ENCODE measurements at regions not wholly inside any gene's neighbourhood (a gene's known extent, or its start where the extent isn't known, plus 50 kb on each side); places are given as distances from the start of the nearest gene placed in this dataset.

DNA sequence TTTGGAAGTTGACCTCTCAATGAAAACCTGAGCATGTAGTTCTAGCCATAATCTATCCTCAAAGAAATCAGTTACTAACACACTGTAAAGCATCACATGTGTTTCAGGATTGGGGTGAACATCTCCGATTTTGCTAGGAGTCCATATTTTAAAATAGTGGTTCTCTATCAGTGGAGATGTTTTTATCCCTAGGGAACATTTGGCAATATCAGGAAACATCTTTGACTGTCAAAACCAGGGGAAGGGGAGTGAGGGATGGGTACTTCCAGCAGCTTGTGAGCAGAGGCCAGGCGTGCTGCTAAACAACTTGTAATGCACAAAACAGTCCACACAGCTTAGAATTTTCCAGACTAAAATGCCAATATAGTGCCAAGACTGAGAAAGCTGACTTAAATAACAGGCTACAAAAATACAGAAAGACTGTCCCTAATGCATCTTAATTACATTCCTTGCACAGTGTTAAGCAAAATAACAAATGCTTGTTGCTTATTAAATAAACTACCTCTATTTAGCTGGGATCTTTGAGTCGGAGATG is 120.9 kb downstream of the CRPPA start:
- Mint-ChIP-seq H3K27ac (no peak overlapping the region), H3K4me1 (ENCODE audit: low read depth) (peaks cover 1% of the 10 kb centered on the region), H3K27me3 (no peaks in the 10 kb centered on the region), H3K9me3 (no peaks in the 10 kb centered on the region), H3K4me3 (no peak overlapping the region), H3K36me3 (ENCODE audit: low read depth) (no peaks in the 10 kb centered on the region)
- DNase-seq, result no peak

DNA sequence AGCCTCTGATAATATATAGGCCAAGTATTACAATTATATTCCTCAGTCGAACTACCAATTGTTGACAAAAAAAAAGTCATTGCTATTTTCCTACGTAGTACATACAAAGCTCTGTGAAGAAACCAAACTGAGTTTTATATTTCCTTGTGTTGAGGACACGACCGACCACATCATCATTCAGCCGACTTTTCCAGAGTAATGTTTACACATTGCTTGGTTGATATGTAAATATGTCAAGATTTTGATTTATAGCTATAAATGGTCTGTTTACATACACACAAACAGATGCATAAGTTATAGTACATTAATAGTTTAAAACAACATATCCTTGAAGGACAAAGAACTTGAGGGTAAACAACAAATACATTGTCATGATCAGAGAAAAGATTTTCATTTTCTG is 121.5 kb downstream of the CRPPA start:
- DNase-seq, result no peak
- peaks cover 1% of the 10 kb centered on the region for H3K4me1 Mint-ChIP-seq (ENCODE audit: low read depth)
- H3K27ac Mint-ChIP-seq, result no peak overlapping the region
- no peaks in the 10 kb centered on the region for H3K9me3 Mint-ChIP-seq
- H3K36me3 Mint-ChIP-seq (ENCODE audit: low read depth), result no peaks in the 10 kb centered on the region
- no peaks in the 10 kb centered on the region for H3K27me3 Mint-ChIP-seq
- no peak overlapping the region for H3K4me3 Mint-ChIP-seq

DNA sequence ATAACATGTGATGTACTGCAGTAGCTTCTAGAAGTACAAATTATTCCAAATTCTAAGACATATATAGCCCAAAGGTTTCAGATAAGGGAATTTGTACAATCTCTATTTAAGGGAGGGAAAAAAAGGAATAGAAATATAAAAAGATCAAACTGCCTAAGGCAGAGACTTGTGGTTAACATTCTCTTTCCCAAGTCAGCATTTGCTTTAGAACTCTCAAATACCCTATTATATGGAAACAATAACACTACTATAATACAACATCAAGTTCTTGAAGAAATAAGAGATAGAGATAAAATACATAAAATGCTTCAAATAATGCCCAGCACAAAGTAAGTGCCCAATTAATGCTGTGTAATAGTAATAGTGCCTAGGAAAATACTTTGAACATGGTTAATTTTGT is 123.1 kb downstream of the CRPPA start:
- Mint-ChIP-seq H3K27ac (no peak overlapping the region), H3K4me1 (ENCODE audit: low read depth) (peaks cover 1% of the 10 kb centered on the region), H3K4me3 (no peak overlapping the region), H3K36me3 (ENCODE audit: low read depth) (no peaks in the 10 kb centered on the region), H3K27me3 (no peaks in the 10 kb centered on the region), H3K9me3 (no peaks in the 10 kb centered on the region)
- DNase-seq, result no peak

DNA sequence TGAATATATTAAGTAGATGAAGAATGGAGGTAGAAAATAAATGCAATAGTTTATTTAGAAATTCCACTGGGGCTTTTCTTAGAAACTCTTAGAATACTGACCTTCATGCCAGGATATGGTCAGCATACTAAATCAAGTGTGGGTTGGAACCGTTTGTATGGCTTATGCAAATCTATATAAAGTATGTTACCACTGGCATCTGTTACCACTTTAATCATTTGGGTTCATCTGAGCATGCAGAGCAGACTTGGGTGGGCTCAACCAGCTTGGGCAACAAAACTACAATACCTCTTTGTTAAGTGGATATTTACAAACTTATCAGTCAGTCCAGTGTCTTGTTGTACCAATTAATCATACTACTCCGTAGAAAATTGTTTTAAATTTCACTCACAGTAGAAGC is 125.8 kb downstream of the CRPPA start:
- Mint-ChIP-seq H3K4me1 (ENCODE audit: low read depth) (no peaks in the 10 kb centered on the region), H3K27ac (no peak overlapping the region), H3K36me3 (ENCODE audit: low read depth) (no peaks in the 10 kb centered on the region), H3K9me3 (no peaks in the 10 kb centered on the region), H3K27me3 (no peaks in the 10 kb centered on the region), H3K4me3 (no peak overlapping the region)
- DNase-seq, result no peak

DNA sequence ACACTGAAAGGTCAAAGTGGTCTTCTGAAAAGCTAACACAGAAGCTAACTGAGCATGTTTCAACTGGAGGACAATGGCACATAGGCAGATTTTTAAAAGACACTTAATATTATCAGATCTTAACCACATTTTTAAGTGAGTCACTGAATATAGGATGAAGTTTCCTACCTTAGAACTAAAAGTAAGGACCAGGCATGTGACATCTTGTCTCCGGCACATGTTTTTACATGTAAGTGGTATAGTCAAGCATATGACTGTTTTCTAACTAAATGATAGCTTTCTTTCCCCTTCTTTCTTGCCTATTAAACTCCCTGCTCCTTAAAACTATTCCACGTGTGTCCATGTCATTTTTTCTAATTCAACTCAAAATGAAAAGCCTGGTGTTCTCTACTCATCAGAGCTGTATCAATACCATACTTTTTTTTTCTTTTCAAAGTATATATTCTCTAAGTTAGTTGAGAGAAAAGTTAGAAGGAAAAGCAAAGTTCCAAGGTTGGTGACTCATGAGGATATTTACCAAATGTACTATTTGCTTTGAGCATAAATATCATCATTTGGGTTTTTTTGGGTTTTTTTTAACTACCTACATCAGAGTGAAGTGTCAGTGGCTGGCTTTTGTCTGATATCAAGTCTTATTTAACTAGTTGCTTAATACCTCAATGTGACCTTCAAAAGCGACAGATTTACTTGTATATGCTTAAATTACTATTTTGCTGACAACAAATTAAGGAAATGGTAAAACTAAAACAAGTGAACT is 127.5 kb downstream of the CRPPA start:
- Mint-ChIP-seq H3K9me3 (no peaks in the 10 kb centered on the region), H3K4me3 (no peak overlapping the region), H3K36me3 (ENCODE audit: low read depth) (no peaks in the 10 kb centered on the region), H3K27ac (no peak overlapping the region), H3K4me1 (ENCODE audit: low read depth) (no peaks in the 10 kb centered on the region), H3K27me3 (no peaks in the 10 kb centered on the region)
- DNase-seq, result no peak

DNA sequence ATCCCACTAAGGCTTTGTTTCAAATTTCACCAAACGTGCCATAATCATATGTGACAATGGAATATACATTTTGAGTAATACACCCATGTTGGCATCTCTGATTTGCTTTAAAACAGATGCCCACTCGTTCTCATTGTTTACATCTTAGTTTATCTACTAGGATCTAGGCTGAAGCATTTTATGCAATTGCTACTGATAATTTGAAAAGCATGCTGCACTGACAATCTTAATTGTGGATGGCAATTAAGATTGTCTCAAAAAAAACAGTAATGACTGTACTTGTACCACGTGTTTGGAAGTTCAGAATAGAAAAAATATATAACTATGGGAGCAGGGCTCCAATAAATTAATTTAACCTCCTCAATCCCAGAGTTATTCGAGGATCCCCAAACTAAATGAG is 136.8 kb downstream of the CRPPA start:
- no peaks in the 10 kb centered on the region for H3K4me1 Mint-ChIP-seq (ENCODE audit: low read depth)
- H3K4me3 Mint-ChIP-seq, result no peak overlapping the region
- H3K27me3 Mint-ChIP-seq, result no peaks in the 10 kb centered on the region
- H3K36me3 Mint-ChIP-seq (ENCODE audit: low read depth), result no peaks in the 10 kb centered on the region
- H3K9me3 Mint-ChIP-seq, result no peaks in the 10 kb centered on the region
- no peak overlapping the region for H3K27ac Mint-ChIP-seq
- DNase-seq, result no peak

DNA sequence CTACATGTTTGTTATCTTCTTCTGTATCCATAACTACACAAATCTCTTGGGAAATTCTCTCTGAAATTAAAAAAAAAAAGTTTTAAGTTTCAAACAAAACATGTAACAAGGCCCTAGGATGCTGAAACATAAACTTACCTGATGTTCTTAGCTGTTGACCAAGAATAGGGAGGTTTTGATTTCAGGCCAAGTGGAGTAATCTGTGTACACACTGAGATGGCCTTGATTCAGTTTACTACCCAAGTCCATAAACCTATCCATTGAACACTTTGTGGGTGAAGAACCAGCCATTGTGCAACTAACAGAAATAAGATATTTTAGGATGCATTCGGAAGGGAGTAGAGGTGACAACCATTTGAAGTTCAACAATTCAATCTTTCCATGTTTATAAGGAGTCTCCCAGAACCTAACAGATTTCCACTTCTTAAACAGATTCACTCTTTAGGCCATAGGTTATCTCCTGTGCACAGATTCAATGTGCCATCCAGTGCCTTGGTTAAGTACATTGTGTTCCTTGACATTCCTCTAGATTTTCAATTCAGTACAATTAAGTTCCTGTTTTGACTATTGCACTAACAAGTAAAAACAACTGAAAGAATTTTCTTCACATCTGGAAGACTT is 143.1 kb downstream of the CRPPA start:
- H3K9me3 Mint-ChIP-seq, result no peaks in the 10 kb centered on the region
- no peaks in the 10 kb centered on the region for H3K4me1 Mint-ChIP-seq (ENCODE audit: low read depth)
- DNase-seq, result no peak
- H3K36me3 Mint-ChIP-seq (ENCODE audit: low read depth), result no peaks in the 10 kb centered on the region
- no peak overlapping the region for H3K4me3 Mint-ChIP-seq
- no peaks in the 10 kb centered on the region for H3K27me3 Mint-ChIP-seq
- H3K27ac Mint-ChIP-seq, result no peak overlapping the region

DNA sequence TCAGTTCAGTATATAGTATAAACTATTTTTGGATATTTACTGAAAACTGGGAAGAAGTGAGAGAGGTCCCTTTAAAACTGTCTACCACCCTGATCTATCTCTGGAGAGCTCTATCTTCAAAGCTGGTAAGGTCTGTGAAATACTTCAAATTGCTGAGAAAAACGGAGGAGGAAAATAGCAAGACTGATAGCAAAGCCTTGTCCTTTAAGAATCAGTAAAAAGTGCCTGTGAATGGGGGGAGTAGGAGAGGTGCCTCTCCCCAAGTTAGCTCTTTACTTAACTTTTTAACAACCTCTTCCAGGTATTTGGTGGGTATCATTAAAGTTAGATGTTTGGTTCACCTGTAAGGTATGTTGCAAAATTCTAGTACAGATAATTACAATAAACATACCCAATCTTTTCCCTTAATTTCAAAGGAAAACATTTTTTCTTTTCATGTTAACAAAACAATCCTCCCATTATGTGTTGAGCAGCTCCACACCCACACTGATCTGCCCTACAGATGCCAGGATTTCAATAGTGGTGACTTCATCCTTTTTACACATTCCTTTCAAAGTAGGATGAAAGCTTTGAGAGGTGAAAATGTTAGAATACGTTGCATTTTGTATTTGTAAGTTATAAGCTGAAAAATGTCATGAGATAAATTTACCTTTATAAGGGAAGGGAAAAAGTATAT is 149.2 kb downstream of the CRPPA start:
- Mint-ChIP-seq H3K4me3 (no peak overlapping the region), H3K4me1 (ENCODE audit: low read depth) (no peaks in the 10 kb centered on the region), H3K27me3 (no peaks in the 10 kb centered on the region), H3K36me3 (ENCODE audit: low read depth) (no peaks in the 10 kb centered on the region), H3K27ac (no peak overlapping the region), H3K9me3 (no peaks in the 10 kb centered on the region)
- no peak for DNase-seq

DNA sequence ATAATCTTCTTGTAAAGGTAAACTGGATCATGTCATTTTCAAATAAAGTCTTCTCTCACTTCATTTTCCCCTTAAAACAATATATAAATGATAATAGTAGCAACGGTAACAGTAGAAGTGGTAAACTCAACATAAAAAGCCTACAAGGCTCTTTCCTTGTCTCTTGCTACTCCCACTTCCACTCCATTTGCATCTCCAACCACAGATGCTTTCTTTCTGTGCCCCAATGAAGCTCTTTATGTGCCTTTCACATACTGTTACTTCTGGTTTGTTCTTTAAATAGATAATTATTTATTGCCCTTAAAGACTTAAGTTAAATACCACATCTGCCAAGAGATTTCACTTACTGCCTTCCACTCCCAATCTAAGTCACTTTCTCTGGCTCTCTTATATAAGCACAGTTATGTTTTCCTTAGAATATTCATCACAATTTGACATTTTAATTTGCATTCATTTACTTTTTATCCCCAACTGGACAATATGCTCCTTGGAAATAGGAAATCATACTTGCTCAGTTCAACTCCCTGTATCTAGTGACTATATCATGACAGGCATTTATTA is 149.9 kb downstream of the CRPPA start:
- Mint-ChIP-seq H3K9me3 (no peaks in the 10 kb centered on the region), H3K27me3 (no peaks in the 10 kb centered on the region), H3K4me3 (no peak overlapping the region), H3K4me1 (ENCODE audit: low read depth) (no peaks in the 10 kb centered on the region), H3K27ac (no peak overlapping the region), H3K36me3 (ENCODE audit: low read depth) (no peaks in the 10 kb centered on the region)
- no peak for DNase-seq

DNA sequence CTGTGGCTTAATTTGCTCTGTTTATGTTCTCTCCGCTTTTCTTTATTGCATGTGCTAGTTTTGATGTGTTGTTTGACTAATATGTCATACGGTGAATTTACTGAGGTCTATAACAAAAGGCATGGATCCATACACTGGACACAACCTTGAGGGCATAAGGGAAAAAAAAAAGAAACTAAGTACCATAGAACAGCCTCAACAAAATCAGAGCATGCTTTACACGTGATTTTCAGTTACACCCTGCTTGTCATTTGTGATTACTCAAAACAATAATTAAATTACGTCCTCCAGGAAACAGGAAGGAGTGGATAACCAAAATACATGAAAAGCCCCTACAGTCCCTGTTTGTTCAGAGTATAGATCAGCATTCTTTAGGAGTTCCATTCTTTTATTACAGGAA is 150.5 kb downstream of the CRPPA start:
- no peaks in the 10 kb centered on the region for H3K4me1 Mint-ChIP-seq (ENCODE audit: low read depth)
- no peaks in the 10 kb centered on the region for H3K9me3 Mint-ChIP-seq
- H3K27me3 Mint-ChIP-seq, result no peaks in the 10 kb centered on the region
- no peak overlapping the region for H3K27ac Mint-ChIP-seq
- no peak for DNase-seq
- H3K36me3 Mint-ChIP-seq (ENCODE audit: low read depth), result no peaks in the 10 kb centered on the region
- no peak overlapping the region for H3K4me3 Mint-ChIP-seq

DNA sequence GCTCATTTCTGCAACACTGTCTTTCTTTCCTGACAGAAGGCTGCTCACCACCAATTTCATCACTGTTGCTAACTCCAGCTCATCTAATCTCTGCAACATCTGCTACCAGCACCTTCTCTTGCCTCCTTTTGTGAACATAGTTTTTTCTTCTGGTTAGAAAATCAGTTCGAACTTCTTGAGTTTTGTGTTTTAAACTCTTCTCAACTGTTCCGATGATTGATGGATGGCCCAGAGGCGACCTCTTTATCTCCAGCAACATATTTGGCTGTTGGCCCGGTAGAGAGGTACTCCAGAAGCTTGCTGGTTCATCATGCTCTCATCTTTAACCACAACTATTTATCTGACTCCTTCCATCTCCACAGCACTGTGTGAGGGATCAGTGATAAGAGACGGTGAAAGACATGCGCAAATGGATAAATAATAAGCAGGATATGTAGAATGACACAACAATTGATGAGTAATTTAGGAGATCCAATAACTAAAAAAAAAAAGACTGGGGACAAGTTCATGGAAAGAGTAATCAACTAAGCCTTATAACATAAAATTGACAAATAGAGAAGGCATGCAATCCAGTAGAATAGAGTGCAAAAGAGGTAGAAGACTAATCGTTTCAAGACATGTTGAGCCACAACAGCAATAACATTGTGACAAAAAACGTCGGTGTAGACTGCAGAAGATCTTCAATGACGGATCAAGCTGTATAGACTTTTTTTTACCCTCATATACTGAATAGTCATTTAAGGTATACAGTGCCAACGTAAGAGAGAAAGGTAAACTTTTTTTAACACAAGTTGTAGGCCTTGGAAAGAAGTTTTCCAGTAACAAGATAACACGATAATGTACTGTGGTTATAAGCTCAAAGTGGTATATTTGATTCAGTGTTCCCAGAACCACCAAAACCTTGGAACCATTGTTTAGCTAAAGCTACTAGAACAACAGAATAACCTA is 152.2 kb downstream of the CRPPA start:
- no peaks in the 10 kb centered on the region for H3K9me3 Mint-ChIP-seq
- no peaks in the 10 kb centered on the region for H3K36me3 Mint-ChIP-seq (ENCODE audit: low read depth)
- H3K27me3 Mint-ChIP-seq, result no peaks in the 10 kb centered on the region
- DNase-seq, result no peak
- no peak overlapping the region for H3K27ac Mint-ChIP-seq
- H3K4me1 Mint-ChIP-seq (ENCODE audit: low read depth), result no peaks in the 10 kb centered on the region
- no peak overlapping the region for H3K4me3 Mint-ChIP-seq

DNA sequence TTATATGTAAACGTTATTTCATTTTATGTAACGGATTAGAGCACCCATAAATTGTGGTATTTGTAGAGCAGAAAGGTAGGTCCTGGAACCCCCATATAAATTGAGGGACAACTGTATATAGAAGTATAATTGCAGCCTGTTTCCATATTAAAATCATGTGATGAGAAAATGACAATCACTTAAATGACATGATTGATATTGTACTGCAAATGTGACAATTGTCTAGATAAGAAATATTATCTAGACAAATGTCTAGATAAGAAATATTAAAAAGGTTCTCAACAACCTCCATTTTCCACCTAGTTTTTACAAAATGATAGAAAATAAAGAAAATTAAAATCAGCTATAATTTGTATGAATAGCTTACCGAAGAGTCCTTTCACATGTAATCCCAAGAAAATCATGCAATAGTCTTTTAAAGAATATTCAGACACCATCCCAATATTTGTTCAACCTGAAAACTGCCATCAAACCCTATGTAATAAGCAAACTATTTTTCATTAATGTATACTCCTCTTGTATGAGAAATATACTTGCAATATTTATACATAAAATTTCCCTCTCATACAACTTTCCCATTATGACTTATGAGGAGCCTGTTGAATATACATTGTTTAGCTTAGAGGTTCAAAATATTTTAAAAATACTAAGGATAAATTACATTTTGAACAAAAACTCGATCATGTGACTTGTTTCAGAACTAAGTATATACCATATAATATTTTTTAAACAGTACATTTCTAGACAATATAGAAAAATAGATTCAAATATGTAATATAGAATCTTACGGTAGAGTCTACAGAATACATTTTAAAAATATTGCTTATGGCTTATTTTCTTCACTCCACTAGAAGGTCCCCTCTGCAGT is 153.2 kb downstream of the CRPPA start:
- Mint-ChIP-seq H3K4me1 (ENCODE audit: low read depth) (no peaks in the 10 kb centered on the region), H3K4me3 (no peak overlapping the region), H3K27ac (no peak overlapping the region), H3K9me3 (no peaks in the 10 kb centered on the region), H3K27me3 (no peaks in the 10 kb centered on the region), H3K36me3 (ENCODE audit: low read depth) (no peaks in the 10 kb centered on the region)
- DNase-seq, result no peak

DNA sequence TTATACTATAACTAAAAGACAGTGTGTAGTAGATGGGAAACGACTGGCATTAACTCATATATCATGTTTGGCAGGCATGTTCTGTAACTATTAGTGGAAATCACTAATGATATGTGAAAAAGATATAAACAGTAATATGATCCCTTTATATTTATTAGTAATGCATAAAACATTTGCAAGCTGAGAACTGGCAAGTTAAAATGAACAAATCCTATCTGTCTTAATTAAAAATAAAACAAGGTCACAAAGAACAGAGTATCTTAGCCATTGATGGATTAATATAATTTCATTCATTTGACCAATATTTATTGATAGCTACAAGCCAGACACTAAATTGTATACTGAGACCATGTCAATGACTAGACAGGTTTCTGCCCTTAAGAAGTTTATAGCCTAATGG is 154.5 kb downstream of the CRPPA start:
- H3K27me3 Mint-ChIP-seq, result no peaks in the 10 kb centered on the region
- no peak overlapping the region for H3K4me3 Mint-ChIP-seq
- no peaks in the 10 kb centered on the region for H3K36me3 Mint-ChIP-seq (ENCODE audit: low read depth)
- no peaks in the 10 kb centered on the region for H3K4me1 Mint-ChIP-seq (ENCODE audit: low read depth)
- H3K9me3 Mint-ChIP-seq, result no peaks in the 10 kb centered on the region
- DNase-seq, result no peak
- H3K27ac Mint-ChIP-seq, result no peak overlapping the region
